ENCODE measurements at regions not wholly inside any gene's neighbourhood (a gene's known extent, or its start where the extent isn't known, plus 50 kb on each side); places are given as distances from the start of the nearest gene placed in this dataset.

- TF ChIP-seq CTCF (IDR thresholded peaks at IDR 0.05; ENCODE audit: low read depth, low read length): no peak
- TF ChIP-seq POLR2A (IDR thresholded peaks at IDR 0.05; ENCODE audit: extremely low read depth, insufficient read length): no peak
These were observed 201.5 kb upstream of the CSNK1A1L start for GRCh38 chr13:37306778-37307544.

Data from NB4 (cell line).